ENCODE measurements at regions not wholly inside any gene's neighbourhood (a gene's known extent, or its start where the extent isn't known, plus 50 kb on each side); places are given as distances from the start of the nearest gene placed in this dataset.

DNA sequence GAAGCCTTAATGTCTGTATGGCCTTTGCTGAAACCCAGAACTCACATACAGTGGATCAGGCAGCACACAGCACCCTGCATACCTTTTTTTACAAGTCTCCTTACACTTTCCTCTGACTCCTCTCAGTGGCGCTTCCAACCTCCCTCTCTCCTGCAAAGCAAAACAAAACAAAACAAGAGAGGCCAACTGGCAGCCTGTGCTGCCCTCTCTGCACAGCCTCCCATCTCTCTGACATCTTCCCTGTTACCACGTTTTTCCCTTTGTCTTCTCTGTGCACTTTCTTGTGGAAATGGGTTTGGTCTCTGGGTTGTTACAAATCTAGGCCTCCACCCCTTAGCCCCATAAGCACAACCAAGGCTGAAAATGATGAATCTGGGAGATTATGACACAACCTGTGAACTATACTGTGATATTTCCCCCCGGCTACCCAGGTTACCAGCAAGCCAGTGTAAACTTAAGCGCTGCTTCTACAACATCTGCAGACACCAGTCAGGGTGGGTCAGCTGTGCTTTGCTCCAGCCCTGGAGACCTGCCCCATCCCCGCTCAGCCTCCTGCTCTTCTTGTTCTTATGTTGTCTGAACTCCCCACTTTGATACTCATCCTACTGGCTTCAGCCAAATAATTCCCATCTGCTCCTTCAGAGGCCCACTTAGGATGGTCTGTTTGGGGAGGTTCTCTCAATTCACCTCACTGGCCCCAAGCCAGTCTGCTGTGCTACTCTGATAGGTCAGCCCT, 54.9 kb upstream of the FMOD start:
- no peak overlapping the region for H3K4me2 ChIP-seq (ENCODE audit: insufficient read depth, insufficient read length, low read length)
- DNase-seq, result no peak
- no peaks in the 10 kb centered on the region for H3K9me3 ChIP-seq (ENCODE audit: control insufficient read depth, low read depth, low read length)
- H3K9ac ChIP-seq (ENCODE audit: extremely low read depth, insufficient read length, low read length), result no peak overlapping the region
- H2BK12ac ChIP-seq (ENCODE audit: insufficient read length, low read depth, low read length), result no peak overlapping the region
- Mint-ChIP-seq H3K36me3 (ENCODE audit: insufficient read depth in 1 of 3, low read depth in 3 of 3) (peaks cover 0 to 5% (median 0%) of the 10 kb centered on the region in 3 experiments; a peak in 2 of 7 replicates), H3K27me3 (ENCODE audit: low read depth) (peaks cover 10% of the 10 kb centered on the region), H3K4me1 (peaks cover 10 to 13% of the 10 kb centered on the region in 2 experiments), H3K27ac (no peak overlapping the region), H3K9me3 (peaks cover 4 to 5% of the 10 kb centered on the region in 2 experiments), H3K4me3 (no peak overlapping the region)
- H3K4me1 ChIP-seq (ENCODE audit: insufficient read depth, low read length), result no peaks in the 10 kb centered on the region
- H3K23ac ChIP-seq (ENCODE audit: insufficient read length, low read depth, low read length), result no peak overlapping the region
- H3K4ac ChIP-seq (ENCODE audit: low read depth, low read length), result no peak overlapping the region
- no peak overlapping the region for H4K5ac ChIP-seq (ENCODE audit: insufficient read length, low read depth, low read length)
- H4K91ac ChIP-seq (ENCODE audit: insufficient read length, low read depth, low read length), result no peak overlapping the region
- no peak overlapping the region for H2BK120ac ChIP-seq (ENCODE audit: low read depth, low read length, poor library complexity, severe bottlenecking)
- no peaks in the 10 kb centered on the region for H3K27me3 ChIP-seq (ENCODE audit: insufficient read depth, low read length)
- no CpG with 5 or more reads among the region's 5 CpGs for WGBS (ENCODE audit: extremely low coverage, insufficient read length, low lambda C conversion rate)
- no peak overlapping the region for H3K14ac ChIP-seq (ENCODE audit: insufficient read depth, low read length)
- no peak overlapping the region for H3T11ph ChIP-seq (ENCODE audit: low read length)
- no peak overlapping the region for H2AK5ac ChIP-seq (ENCODE audit: insufficient read length, low read length)
- no peak overlapping the region for H2BK5ac ChIP-seq (ENCODE audit: insufficient read length, low read length)
- no peak overlapping the region for H3K18ac ChIP-seq (ENCODE audit: insufficient read length, low read depth, low read length)
- no peak overlapping the region for H2AFZ ChIP-seq (ENCODE audit: low read length)
- no peaks in the 10 kb centered on the region for H3K79me1 ChIP-seq (ENCODE audit: insufficient read depth, low read depth, low read length, poor library complexity, severe bottlenecking)
- no peak overlapping the region for H2BK20ac ChIP-seq (ENCODE audit: low read depth, low read length, poor library complexity, severe bottlenecking)
- no peaks in the 10 kb centered on the region for H4K20me1 ChIP-seq (ENCODE audit: control insufficient read depth, insufficient read depth, insufficient read length)
- TF ChIP-seq, protein P1, sequence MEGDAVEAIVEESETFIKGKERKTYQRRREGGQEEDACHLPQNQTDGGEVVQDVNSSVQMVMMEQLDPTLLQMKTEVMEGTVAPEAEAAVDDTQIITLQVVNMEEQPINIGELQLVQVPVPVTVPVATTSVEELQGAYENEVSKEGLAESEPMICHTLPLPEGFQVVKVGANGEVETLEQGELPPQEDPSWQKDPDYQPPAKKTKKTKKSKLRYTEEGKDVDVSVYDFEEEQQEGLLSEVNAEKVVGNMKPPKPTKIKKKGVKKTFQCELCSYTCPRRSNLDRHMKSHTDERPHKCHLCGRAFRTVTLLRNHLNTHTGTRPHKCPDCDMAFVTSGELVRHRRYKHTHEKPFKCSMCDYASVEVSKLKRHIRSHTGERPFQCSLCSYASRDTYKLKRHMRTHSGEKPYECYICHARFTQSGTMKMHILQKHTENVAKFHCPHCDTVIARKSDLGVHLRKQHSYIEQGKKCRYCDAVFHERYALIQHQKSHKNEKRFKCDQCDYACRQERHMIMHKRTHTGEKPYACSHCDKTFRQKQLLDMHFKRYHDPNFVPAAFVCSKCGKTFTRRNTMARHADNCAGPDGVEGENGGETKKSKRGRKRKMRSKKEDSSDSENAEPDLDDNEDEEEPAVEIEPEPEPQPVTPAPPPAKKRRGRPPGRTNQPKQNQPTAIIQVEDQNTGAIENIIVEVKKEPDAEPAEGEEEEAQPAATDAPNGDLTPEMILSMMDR (conservative IDR thresholded peaks at IDR 0.05), result no peak
- no peak overlapping the region for H3K27ac ChIP-seq (ENCODE audit: insufficient read length, low read depth, low read length)
- no peak overlapping the region for H2BK15ac ChIP-seq (ENCODE audit: low read depth, low read length)
- H3K56ac ChIP-seq (ENCODE audit: insufficient read length, low read depth, low read length), result no peak overlapping the region
- no peaks in the 10 kb centered on the region for H3K79me2 ChIP-seq (ENCODE audit: insufficient read depth, low read length)
- H3K23me2 ChIP-seq (ENCODE audit: insufficient read length, low read depth, low read length, poor library complexity, severe bottlenecking), result no peaks in the 10 kb centered on the region
- H4K8ac ChIP-seq (replicated peaks; ENCODE audit: insufficient read length, low read depth, low read length), result no peak overlapping the region

All from H9 (cell line).